ENCODE measurements at regions not wholly inside any gene's neighbourhood (a gene's known extent, or its start where the extent isn't known, plus 50 kb on each side); places are given as distances from the start of the nearest gene placed in this dataset.
"Not testable (repeated sequence)": the region's sequence is repeated elsewhere in the genome, so short reads cannot be mapped to it uniquely, and the experiment has no call there.

DNA sequence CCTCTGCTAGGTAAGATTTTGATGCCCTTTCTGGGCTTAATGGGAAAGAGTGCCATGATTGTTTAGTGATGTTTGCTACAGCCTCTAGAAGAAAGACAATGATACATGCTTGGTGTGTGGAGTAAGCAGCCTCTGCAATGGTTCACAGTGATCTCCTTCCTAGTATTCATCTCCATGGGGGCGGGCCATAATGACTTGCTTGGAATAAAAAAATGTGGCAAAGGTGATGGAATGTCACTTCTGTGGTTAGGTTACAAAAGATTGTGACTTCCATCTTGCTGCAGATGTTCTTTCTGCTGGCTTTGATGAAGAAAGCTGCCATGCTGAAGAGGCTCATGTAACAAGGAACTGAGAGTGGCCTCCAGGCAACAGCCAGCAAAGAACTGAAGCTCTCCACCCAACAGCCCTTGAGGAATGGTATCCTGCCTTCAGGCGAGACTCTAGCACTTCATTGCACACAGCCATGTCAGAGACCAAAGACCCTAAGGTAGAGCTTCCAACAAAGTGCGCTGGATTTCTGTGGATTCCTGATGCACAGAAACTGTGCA lies 139.1 kb upstream of the LRIG1 start:
- no peak for DNase-seq (ENCODE audit: low read depth)
- Histone ChIP-seq H3K9me3 (ENCODE audit: control insufficient read depth, low read length) (peaks cover 6% of the 10 kb centered on the region), H3K36me3 (ENCODE audit: control insufficient read depth, insufficient read depth, low read length, severe bottlenecking) (no peaks in the 10 kb centered on the region), H3K9ac (ENCODE audit: low read length) (no peak overlapping the region), H3K27me3 (replicated peaks; ENCODE audit: control insufficient read depth, insufficient read depth, low read length) (no peaks in the 10 kb centered on the region), H3K4me1 (ENCODE audit: control insufficient read depth, insufficient read depth, low read length) (no peaks in the 10 kb centered on the region), H3K4me3 (ENCODE audit: low read length) (no peak overlapping the region)

DNA sequence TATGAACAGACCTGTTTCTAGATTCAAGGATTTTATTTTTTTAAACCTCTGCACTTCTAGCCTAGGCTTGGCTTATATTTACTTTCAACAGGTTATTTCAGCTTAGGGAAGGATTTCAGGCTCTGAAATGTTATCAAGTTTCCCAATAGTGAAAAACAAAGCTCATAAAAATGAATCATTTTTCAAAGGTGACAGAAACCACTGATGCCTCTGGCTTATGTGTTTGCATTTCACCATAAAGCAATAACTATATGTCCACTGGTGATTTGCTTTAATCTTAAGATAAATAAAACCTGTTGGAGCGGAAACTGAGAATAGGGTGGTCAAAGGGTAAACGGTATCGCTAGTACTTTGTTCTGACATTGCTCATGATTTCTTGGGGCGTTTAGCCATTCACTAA lies 141.2 kb upstream of the LRIG1 start:
- DNase-seq (ENCODE audit: low read depth) = no peak
- H3K27me3 ChIP-seq (replicated peaks; ENCODE audit: control insufficient read depth, insufficient read depth, low read length) = no peaks in the 10 kb centered on the region
- no peaks in the 10 kb centered on the region for H3K4me1 ChIP-seq (ENCODE audit: control insufficient read depth, insufficient read depth, low read length)
- no peak overlapping the region for H3K4me3 ChIP-seq (ENCODE audit: low read length)
- H3K9ac ChIP-seq (ENCODE audit: low read length) = no peak overlapping the region
- peaks cover 14% of the 10 kb centered on the region for H3K9me3 ChIP-seq (ENCODE audit: control insufficient read depth, low read length)
- H3K36me3 ChIP-seq (ENCODE audit: control insufficient read depth, insufficient read depth, low read length, severe bottlenecking) = no peaks in the 10 kb centered on the region

DNA sequence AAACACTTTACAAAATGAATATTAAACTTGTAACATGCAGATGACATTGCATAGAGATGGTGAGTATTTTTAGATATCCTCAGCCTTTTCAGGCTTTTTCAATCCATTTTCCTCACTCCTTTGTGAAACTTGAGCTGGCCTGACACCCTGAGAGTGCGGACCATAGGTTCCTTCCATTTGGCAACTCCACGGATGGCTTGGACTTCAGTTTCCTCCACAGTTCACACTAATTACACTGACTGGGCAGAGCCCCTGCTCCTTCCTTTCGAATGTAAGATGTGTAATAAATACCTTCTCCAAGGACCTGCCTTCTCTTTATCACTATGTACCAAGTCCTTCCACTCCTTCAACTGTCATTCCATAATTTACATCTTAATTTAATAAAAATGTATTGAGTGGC lies 141.7 kb upstream of the LRIG1 start:
- Histone ChIP-seq H3K9ac (ENCODE audit: low read length) (no peak overlapping the region), H3K4me1 (ENCODE audit: control insufficient read depth, insufficient read depth, low read length) (no peaks in the 10 kb centered on the region), H3K27me3 (replicated peaks; ENCODE audit: control insufficient read depth, insufficient read depth, low read length) (no peaks in the 10 kb centered on the region), H3K36me3 (ENCODE audit: control insufficient read depth, insufficient read depth, low read length, severe bottlenecking) (no peaks in the 10 kb centered on the region), H3K9me3 (ENCODE audit: control insufficient read depth, low read length) (peaks cover 14% of the 10 kb centered on the region), H3K4me3 (ENCODE audit: low read length) (no peak overlapping the region)
- no peak for DNase-seq (ENCODE audit: low read depth)

DNA sequence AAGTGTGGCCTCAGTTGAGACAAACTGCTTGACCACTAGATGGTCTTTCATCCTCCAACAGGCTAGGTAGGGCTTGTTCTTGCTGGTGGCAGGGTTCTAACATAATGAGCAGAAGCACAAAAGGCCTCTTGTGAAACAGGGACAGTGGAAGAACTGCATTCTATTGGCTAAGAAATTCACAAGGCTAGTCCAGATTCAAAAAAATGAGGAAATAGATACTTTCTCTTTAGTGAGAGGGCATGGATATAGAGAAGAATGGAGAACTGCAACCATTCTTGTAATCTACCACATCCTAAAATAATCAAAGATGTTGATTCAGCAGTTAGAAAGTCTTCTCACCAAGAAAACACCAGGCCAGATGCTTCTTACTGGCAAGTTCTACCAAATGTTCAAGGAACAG lies 143.7 kb upstream of the LRIG1 start:
- Histone ChIP-seq H3K36me3 (ENCODE audit: control insufficient read depth, insufficient read depth, low read length, severe bottlenecking) (no peaks in the 10 kb centered on the region), H3K9ac (ENCODE audit: low read length) (no peak overlapping the region), H3K9me3 (ENCODE audit: control insufficient read depth, low read length) (peaks cover 14% of the 10 kb centered on the region), H3K4me3 (ENCODE audit: low read length) (no peak overlapping the region), H3K27me3 (replicated peaks; ENCODE audit: control insufficient read depth, insufficient read depth, low read length) (no peaks in the 10 kb centered on the region), H3K4me1 (ENCODE audit: control insufficient read depth, insufficient read depth, low read length) (no peaks in the 10 kb centered on the region)
- DNase-seq (ENCODE audit: low read depth) = no peak

DNA sequence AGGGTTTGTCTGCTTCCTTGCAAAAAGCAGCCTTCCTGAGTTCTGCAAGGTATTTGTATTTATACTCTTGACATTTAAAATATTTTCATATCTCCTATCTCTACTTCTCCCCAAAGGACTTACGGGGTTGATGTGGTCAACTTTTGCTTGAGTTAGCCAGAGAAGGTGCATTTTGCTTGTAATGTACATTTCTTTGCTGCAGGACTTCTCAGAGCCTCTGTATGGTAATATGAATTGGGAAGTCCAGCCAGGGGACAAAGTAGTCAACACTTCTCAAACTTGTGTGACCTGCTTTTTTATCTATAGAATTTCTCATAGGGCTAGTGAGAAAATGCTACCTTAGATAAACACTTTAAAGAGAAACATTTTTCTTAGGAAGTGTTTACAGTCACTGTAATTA lies 148.2 kb upstream of the LRIG1 start:
- no peaks in the 10 kb centered on the region for H3K36me3 ChIP-seq (ENCODE audit: control insufficient read depth, insufficient read depth, low read length, severe bottlenecking)
- no peaks in the 10 kb centered on the region for H3K4me1 ChIP-seq (ENCODE audit: control insufficient read depth, insufficient read depth, low read length)
- no peak overlapping the region for H3K9ac ChIP-seq (ENCODE audit: low read length)
- H3K9me3 ChIP-seq (ENCODE audit: control insufficient read depth, low read length) = peaks cover 14% of the 10 kb centered on the region
- no peaks in the 10 kb centered on the region for H3K27me3 ChIP-seq (replicated peaks; ENCODE audit: control insufficient read depth, insufficient read depth, low read length)
- no peak overlapping the region for H3K4me3 ChIP-seq (ENCODE audit: low read length)
- DNase-seq (ENCODE audit: low read depth) = no peak

DNA sequence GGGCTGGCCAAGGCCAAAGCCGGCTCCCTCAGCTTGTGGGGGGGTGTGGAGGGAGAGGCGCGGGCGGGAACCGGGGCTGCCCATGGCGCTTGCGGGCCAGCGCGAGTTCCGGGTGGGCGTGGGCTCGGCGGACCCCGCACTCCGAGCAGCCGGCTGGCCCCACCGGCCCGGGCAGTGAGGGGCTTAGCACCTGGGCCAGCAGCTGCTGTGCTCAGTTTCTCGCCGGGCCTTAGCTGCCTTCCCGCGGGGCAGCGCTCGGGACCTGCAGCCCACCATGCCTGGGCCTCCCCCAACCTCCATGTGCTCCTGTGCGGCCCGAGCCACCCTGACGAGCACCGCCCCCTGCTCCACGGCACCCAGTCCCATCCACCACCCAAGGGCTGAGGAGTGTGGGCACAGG lies 150.7 kb upstream of the LRIG1 start:
- H3K4me3 ChIP-seq (ENCODE audit: low read length); DNase-seq (ENCODE audit: low read depth); H3K9me3 ChIP-seq (ENCODE audit: control insufficient read depth, low read length); H3K36me3 ChIP-seq (ENCODE audit: control insufficient read depth, insufficient read depth, low read length, severe bottlenecking); H3K9ac ChIP-seq (ENCODE audit: low read length); H3K27me3 ChIP-seq (replicated peaks; ENCODE audit: control insufficient read depth, insufficient read depth, low read length): not testable (repeated sequence)
- peaks cover 21% of the 10 kb centered on the region for H3K4me1 ChIP-seq (ENCODE audit: control insufficient read depth, insufficient read depth, low read length)

DNA sequence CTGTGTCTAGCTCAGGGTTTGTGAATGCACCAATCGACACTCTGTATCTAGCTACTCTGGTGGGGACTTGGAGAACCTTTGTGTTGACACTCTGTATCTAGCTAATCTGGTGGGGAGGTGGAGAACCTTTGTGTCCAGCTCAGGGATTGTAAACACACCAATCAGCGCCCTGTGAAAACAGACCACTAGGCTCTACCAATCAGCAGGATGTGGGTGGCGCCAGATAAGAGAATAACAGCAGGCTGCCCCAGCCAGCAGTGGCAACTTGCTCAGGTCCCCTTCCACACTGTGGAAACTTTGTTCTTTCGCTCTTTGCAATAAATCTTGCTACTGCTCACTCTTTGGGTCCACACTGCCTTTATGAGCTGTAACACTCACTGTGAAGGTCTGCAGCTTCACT lies 151.3 kb upstream of the LRIG1 start:
- H3K9ac ChIP-seq (ENCODE audit: low read length); H3K36me3 ChIP-seq (ENCODE audit: control insufficient read depth, insufficient read depth, low read length, severe bottlenecking); H3K4me3 ChIP-seq (ENCODE audit: low read length); H3K9me3 ChIP-seq (ENCODE audit: control insufficient read depth, low read length); DNase-seq (ENCODE audit: low read depth); H3K27me3 ChIP-seq (replicated peaks; ENCODE audit: control insufficient read depth, insufficient read depth, low read length): not testable (repeated sequence)
- H3K4me1 ChIP-seq (ENCODE audit: control insufficient read depth, insufficient read depth, low read length) = peaks cover 23% of the 10 kb centered on the region

DNA sequence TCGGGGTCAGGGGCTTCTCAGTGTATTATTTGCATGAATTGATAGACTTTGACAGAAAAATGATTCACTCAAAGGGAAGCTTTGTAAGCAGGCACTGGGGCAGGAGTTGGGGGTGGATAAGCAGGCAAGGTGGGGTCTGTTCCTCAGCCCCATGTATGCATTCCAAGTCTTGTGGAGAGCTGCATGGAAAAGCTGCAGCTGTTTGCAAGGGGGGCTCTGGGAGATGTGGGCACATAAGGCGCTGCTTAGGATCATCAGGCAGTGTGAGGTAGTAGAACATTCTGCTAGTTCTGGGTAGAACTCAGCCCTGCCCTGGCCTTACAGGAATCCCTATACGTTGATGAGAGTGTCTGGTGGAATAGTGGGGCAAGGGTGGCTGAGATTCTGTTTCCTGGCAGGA lies 154.2 kb upstream of the LRIG1 start:
- DNase-seq (ENCODE audit: low read depth) = no peak
- Histone ChIP-seq H3K9me3 (ENCODE audit: control insufficient read depth, low read length) (no peaks in the 10 kb centered on the region), H3K36me3 (ENCODE audit: control insufficient read depth, insufficient read depth, low read length, severe bottlenecking) (no peaks in the 10 kb centered on the region), H3K4me1 (ENCODE audit: control insufficient read depth, insufficient read depth, low read length) (peaks cover 23% of the 10 kb centered on the region), H3K27me3 (replicated peaks; ENCODE audit: control insufficient read depth, insufficient read depth, low read length) (no peaks in the 10 kb centered on the region), H3K4me3 (ENCODE audit: low read length) (no peak overlapping the region), H3K9ac (ENCODE audit: low read length) (peak overlapping the region; percentile 51)

DNA sequence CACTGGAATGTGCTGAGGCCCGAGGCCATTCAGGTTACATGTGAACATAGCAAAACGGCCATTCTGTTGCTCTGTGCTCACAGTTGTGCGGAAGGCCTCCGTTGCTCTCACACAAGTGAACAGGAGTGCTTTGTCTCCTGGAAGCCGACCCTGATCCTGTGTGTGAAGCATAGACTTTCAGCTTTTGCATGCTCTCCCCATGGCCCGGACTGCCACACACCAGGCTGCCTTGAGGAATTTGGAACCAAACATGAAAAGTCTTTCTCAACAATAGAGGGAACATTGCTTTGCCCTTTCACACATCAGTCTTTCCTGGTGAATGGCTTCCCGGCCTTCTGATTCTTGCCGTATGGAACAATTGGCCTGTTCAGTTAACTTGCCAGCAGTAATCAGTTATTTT lies 154.8 kb upstream of the LRIG1 start:
- Histone ChIP-seq H3K9me3 (ENCODE audit: control insufficient read depth, low read length) (no peaks in the 10 kb centered on the region), H3K36me3 (ENCODE audit: control insufficient read depth, insufficient read depth, low read length, severe bottlenecking) (no peaks in the 10 kb centered on the region), H3K4me1 (ENCODE audit: control insufficient read depth, insufficient read depth, low read length) (peaks cover 23% of the 10 kb centered on the region), H3K9ac (ENCODE audit: low read length) (peak overlapping the region; percentile 51), H3K27me3 (replicated peaks; ENCODE audit: control insufficient read depth, insufficient read depth, low read length) (no peaks in the 10 kb centered on the region), H3K4me3 (ENCODE audit: low read length) (no peak overlapping the region)
- DNase-seq (ENCODE audit: low read depth) = no peak

DNA sequence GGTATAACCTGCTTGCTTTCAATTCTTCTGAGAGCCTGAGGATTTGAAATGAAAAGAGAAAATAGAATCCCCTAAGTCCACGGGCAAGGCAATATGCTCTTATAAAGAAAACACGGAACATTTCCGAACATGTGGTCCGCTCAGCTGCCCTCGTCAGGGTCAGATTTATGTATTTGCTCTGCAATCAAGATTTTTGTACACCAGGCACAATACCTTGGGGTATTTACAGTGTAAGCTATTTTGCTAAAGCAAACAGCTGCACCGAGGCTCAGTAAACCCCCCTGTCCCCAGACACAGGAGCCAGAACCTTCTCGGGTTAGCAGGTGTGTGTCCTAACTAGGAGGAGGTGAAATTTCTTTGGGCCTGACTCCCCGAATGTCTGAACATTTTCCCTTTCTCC lies 155.8 kb upstream of the LRIG1 start:
- H3K27me3 ChIP-seq (replicated peaks; ENCODE audit: control insufficient read depth, insufficient read depth, low read length) = no peaks in the 10 kb centered on the region
- peaks cover 23% of the 10 kb centered on the region for H3K4me1 ChIP-seq (ENCODE audit: control insufficient read depth, insufficient read depth, low read length)
- no peak overlapping the region for H3K9ac ChIP-seq (ENCODE audit: low read length)
- no peaks in the 10 kb centered on the region for H3K36me3 ChIP-seq (ENCODE audit: control insufficient read depth, insufficient read depth, low read length, severe bottlenecking)
- H3K9me3 ChIP-seq (ENCODE audit: control insufficient read depth, low read length) = no peaks in the 10 kb centered on the region
- H3K4me3 ChIP-seq (ENCODE audit: low read length) = no peak overlapping the region
- DNase-seq (ENCODE audit: low read depth) = no peak

DNA sequence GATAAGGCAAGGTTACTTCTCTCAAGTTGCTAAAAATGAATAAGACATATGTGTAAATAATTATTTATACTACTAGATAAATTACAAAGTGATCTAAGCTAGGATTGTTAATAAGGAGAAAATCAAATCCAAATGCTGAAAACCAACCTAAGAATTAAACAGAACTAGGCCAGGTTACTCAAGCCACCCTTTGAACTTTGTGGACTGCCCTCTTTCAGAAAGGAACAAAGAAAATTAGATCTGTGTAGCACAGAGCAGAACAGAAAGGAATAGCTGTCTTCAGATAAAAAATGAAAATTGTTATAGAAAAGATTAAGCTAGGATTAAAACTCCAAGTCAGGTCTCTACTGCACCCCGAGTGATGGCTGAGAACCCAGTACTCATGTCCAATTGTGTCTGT lies 158.2 kb upstream of the LRIG1 start:
- Histone ChIP-seq H3K4me1 (ENCODE audit: control insufficient read depth, insufficient read depth, low read length) (peaks cover 23% of the 10 kb centered on the region), H3K9ac (ENCODE audit: low read length) (no peak overlapping the region), H3K36me3 (ENCODE audit: control insufficient read depth, insufficient read depth, low read length, severe bottlenecking) (no peaks in the 10 kb centered on the region), H3K9me3 (ENCODE audit: control insufficient read depth, low read length) (no peaks in the 10 kb centered on the region), H3K27me3 (replicated peaks; ENCODE audit: control insufficient read depth, insufficient read depth, low read length) (no peaks in the 10 kb centered on the region), H3K4me3 (ENCODE audit: low read length) (no peak overlapping the region)
- no peak for DNase-seq (ENCODE audit: low read depth)

DNA sequence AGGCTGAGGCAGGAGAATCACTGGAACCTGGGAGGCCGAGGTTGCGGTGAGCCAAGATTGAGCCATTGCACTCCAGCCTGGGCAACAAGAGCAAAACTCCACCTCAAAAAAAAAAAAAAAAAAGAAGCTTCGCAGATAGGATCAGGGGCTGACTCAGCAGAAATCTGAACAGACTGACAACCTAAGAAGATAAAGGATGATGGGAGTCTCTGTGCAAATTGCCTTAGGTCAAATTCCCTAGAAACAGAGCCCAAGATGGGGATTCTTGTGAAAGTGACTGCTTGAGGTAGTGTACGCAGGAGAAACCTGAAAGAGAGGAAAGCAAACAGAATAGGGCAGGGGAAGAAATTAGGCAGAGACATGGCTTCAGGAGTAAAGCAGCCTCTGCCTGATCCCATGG lies 160.8 kb upstream of the LRIG1 start:
- no peaks in the 10 kb centered on the region for H3K9me3 ChIP-seq (ENCODE audit: control insufficient read depth, low read length)
- H3K4me3 ChIP-seq (ENCODE audit: low read length) = no peak overlapping the region
- H3K27me3 ChIP-seq (replicated peaks; ENCODE audit: control insufficient read depth, insufficient read depth, low read length) = no peaks in the 10 kb centered on the region
- H3K36me3 ChIP-seq (ENCODE audit: control insufficient read depth, insufficient read depth, low read length, severe bottlenecking) = no peaks in the 10 kb centered on the region
- no peak overlapping the region for H3K9ac ChIP-seq (ENCODE audit: low read length)
- no peak for DNase-seq (ENCODE audit: low read depth)
- peaks cover under 1% of the 10 kb centered on the region for H3K4me1 ChIP-seq (ENCODE audit: control insufficient read depth, insufficient read depth, low read length)
